ENCODE measurements at regions not wholly inside any gene's neighbourhood (a gene's known extent, or its start where the extent isn't known, plus 50 kb on each side); places are given as distances from the start of the nearest gene placed in this dataset.

DNA sequence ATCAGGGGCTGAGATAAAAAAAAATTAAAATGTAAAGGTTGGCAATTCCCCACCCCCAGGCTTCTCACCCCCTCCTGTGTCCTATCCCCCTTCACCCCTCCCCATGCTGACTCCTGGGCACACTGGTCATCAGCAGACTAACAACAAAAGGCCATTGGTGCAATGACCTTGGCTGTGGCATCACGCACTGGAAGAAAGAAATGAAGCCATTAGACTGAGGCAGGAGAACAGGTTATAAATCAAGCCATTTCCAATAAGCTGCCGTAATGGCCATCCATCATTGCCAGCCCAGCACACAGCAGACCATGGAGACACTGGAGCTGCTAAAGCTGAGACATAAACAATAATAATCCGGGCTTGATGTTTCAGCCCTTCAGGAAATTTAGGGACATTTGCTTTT lies 342.4 kb upstream of the ETAA1 start:
- no peak for DNase-seq

DNA sequence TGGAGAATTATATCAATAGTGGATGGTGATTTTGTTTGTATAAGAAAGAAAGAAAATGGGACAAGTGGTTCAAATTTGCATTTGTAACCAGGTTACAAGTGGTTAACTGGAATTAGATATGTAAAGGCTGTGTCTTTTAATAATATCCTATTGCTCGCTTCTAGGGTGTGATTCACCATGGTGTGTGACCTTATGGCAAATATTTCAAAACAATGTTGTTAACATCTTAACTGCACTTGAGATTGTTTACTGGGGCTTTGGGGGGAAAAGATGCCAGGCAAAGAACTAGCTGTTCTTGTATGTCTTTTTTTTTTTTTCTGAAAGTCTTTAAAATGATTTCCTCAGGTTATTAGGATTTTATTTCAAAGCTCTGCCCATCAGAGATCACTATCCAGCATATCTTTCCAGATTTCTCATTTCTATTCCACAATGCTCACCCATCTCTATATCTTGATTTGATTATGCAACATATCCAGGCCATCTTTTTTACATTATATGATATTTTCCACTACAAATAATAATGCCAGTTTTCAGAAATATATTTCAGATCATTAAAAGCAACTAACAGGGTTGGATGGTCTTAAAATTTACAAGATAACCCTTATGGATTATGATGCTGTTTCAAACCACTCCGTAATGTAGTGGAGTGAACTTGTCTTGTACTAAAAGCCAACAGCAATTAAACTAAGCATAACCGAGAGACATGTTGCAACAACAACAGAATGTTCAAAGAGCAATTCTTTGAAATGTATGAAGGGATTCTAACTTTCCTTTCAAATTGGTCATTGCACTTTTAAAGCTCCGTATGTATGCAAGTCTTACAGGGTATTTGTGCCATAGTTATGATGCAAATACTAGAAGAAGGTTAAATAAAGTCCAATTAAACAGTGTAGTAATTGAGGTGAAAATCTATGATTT lies 341.5 kb upstream of the ETAA1 start:
- no peak for DNase-seq

DNA sequence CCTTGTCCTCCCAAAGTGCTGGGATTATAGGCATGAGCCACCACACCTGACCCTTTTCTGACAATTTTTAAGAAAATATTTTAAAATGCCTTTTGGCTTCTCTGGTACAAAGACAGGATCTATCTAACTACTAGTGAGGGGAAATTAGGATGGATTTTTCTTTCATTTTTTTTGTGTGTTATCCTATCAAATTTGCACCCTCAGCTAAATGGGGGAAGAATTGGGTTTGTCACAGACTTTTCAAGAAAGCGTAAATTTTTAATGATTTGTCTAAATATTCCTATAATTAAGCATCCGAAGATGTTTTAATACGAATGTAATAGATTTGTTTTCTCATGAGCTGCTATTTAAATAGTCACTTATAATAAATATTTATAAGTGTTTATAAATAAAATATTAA lies 340.0 kb upstream of the ETAA1 start:
- DNase-seq = no peak

DNA sequence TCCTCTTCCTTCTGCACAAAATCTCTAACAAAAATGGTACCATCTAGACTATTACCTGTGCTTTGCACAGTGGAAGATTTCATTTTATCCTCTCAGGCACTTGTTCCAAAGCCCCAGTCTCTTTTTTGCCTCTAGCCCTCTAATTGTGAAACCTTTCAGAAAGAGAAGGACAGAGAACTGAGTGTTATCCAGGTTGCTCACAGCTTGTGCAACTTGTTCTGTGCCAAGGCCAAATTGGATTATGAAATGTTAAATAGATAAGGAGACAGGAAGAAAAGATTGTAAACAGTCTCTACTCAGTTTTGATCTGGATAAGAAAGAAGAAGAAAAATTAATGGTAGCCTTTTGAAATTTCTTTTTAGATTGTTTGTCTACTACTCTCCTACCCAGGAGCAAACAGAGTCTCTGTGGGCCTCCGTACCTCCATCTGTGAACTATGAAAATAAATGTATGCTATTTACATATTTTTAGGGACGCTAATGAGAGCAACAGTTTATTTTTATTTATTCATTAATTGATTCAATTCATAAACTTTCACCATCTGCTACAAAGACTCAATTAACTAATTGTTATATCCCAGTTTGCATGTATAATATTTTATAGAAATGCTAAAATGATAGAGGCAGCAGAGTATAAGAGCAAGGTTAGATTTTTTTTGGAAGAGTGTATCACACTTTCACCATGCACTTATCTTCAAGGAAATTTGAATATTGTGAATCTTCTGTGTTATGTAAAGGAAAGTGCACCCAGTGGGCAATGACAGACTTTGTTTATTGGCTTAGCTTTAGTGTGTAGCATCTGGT lies 339.0 kb upstream of the ETAA1 start:
- DNase-seq = no peak

DNA sequence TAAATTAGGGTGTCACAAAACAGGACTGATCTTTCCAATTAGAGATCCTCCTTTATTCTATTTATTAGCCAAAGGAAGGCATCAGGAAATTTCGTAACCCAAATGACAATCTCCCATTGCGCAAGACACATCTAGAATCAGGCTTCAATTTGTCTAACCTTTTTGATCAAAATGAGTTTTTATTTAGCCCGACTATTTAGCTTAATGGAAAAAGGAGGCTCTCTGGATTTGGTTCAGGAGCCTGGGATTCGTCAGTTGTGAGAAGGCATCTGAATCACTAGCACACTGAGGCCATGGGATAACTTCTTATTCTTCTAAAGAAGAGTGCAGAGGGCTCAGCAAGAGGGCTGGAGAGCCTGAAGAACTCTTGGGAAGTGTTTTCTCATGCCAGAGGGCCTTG lies 332.1 kb upstream of the ETAA1 start:
- DNase-seq = no peak

DNA sequence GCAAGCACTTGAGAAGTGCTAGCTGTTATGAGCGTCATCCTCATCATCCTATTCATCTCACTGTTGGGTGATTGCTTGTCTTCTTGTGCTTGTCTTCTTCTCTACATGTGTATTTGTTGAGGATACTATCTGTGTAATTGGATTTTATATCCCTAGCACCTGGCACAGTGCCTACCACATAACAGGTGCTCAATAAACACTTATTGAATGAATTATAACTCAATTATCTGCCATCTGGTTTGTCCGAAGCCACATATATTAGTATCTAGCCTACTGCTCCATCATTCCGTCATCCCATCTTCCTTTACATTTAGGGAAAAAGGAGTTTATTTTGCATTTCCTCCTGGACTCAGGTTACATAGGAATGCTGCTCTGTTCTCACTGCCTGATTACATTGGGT lies 330.4 kb upstream of the ETAA1 start:
- no peak for DNase-seq

DNA sequence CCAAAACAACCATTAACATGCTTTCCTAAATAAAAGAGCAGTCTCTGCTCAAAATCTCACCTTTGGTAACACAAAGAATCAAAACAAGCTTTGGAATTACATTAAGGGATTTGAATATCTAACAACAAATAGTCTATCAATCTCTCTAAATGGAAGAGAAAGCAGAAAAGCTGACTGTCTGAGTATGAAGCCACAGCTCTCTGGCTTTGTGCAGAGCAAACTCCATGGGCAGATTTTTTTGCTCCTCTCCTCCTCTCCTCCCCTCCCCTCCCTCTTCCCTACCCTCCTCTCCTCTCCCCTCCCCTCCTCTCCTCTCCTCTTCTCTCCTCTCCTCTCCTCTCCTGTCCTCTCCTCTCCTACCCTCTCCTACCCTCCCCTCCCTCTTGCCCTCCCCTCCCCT lies 329.5 kb upstream of the ETAA1 start:
- no peak for DNase-seq

DNA sequence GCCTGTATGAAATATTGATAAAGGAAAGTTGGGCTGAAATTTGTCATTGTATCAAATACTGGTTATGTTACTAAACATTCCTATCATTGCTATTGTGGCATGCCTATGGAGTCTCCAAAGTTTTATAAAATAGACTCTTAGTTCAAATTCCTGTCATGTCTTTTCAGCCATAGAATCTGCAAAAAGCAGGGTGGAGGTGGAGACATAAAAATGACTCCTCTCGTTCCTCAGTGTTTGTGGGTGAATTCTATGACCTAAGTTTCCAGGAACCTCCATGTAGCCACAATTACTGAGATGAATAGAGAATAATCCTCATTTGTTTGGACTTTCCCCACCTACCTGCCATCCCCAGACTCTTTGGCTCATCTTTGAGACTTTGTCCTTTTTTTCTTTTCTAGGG lies 326.3 kb upstream of the ETAA1 start:
- DNase-seq = no peak

DNA sequence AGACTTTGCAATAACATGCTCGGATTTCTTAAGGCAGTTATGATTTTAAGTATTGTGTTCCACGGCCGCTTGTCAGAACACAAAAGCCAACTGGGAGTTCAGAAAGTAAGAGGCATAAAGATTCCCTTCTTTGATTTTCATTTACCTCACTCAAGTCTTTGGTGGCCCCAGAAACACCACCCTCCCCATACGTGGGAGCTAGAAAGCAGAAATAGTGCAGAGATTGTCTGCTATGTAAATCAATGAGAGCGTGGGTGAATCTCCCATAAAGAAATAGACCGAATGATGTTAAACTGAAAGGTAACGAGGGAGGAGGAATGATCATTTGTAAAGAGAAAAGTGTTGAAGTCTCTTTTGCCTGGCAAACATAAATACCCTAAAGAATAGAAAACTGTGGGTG lies 322.1 kb upstream of the ETAA1 start:
- DNase-seq = no peak

DNA sequence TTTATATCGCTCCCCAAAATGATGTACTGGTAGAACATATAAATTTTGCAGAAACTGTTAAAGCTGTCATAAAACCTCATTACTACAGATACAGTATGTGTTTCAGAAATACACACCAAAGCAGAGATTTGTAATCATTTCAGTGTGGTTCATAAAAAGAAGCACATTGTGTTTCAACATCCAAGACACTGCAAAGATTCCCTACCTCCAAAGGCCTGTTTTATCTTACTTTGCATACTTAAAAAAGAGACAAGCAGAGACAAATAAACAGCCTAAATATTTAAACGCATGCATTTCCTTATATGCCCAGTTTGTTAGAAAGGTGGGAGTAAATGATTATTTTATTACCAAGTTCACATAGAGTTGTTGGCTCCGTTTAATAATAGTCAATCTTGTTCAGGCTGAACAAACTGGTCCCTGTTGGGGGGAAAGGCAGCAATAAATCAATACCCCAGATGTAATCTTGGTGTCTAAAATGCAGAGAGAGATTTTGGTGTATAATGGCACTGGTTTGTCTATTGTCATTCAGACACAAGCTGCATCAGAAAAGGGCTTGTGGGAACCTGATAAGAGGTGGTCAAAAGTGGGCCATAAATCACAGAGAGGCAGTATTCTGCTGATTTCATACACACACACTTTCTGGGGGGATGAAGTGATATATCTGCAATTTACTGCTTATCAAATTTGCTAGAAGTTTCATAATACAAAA lies 321.4 kb upstream of the ETAA1 start:
- no peak for DNase-seq

DNA sequence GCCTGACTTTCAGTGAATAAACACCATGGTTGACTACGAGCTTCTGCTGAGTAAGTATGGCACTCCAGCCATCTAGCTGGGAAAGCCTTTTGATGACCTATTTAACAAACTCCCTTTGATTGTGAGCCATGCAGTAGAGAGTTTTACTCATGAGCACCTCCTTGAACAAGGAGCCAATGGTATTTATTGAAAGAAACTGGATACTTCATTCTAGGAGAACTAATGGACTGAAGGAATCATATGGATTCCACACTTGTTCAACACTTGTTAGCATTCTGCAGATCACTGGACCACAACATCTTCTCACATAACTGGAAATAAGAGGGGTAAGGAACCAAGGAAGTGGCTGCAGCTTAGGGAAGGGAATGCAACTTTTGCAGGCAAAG lies 320.9 kb upstream of the ETAA1 start:
- DNase-seq = no peak

DNA sequence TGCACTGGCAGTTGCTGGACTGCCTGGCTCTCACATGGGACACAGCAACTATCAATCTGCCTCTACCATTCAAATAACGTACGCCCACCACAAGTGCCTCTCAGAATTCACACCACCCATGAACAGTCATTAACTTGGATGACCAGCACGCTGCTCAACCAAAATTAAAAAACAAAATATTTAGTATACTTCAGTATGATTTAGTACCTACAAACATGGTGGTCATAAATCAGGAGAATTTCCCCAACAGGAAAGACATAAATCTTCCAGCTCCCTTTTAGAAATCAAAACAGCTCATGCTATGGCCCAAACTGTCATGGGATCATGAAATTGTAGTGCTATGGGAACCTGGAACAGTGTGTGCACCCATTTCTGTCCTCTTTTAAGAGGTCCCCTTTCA lies 317.4 kb upstream of the ETAA1 start:
- no peak for DNase-seq

DNA sequence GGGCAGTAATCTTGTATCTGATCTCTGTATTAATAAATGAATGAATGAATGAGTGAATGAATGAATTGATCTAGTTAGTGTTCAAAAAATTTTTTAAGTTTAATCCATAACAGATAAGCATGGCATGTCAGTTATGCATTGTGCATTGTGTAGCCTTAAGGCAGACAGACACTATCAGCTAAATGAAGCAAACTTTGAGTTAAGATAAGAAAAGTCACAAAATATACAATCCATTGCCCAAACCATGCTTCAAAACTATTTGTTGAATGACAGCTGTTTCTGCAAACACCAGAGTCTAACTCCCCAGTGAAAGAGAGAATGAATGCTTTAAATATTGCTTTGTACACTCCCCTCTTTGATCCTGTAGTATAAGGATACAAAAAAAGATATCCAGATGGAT lies 314.3 kb upstream of the ETAA1 start:
- no peak for DNase-seq

DNA sequence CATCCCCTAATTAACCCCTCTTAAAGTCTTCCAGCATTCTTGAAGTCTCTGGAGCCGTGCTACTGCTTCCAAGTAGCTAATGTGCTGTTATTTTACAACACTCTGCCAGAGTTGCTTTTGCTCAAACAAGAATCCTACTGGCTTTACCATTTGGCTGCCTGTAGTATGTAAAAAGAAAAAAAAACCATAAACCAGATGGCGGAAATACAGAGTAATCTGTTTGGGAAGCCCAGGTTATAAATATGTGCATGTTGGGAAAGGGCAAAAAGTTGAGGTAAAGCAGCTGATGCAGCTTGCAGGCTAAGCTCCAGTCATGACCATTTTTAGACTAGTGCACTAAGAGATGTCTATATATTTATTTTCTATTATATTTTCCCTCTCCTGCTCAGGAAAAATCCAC lies 313.2 kb upstream of the ETAA1 start:
- DNase-seq = no peak

DNA sequence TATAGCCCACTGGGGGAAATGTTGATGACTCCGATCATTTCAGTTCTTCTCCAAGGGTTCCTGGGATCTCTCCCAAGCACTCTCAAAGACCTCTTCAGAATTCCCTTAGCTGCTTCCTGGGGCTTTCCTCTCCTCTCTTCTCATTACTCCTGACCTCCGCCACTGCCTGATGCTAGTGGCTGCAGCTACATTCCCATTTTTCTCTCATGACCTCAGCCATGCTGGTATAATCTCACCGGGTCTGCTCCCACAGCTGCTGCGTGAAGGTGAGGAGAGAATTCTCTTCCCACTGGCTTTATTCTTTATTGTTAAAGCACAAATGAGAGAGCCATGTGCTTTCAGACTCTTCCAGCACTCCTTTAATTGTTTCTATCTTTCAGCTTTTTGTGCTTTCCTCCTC lies 312.0 kb upstream of the ETAA1 start:
- no peak for DNase-seq

DNA sequence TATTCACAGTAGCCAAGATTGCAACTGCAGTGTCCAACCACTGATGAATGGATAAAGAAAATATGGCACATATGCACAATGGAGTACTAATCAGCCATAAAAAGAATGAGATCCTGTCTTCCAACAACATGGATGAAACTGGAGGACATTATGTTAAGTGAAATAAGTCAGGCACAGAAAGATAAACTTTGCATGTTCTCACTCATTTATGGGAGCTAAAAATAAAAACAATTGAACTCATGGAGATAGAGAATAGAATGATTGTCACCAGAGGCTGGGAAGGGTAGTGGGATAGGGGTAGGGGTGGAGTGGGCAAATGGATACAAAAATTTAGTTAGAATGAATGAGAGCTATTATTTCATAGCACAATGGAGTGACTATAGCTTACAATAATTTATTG lies 305.5 kb upstream of the ETAA1 start:
- DNase-seq = no peak

DNA sequence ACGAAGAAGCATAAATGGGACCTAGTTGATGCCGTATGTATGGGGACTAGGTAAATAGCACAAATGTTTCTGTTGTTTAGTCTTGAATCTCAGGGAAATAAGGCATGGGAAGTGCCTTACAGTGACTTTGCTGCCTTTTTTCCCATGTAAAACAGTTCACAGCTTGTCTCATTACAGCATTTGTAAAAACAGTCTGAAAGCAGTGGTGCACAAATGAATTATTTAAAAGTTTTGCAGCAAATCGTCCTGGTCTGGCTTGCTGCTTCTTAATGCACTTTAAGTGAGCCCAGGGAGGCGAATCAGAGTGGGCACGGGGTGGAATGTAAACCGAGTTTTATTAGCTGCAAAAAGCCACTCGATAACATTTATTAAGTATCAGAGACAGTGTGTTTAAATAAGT lies 302.0 kb upstream of the ETAA1 start:
- DNase-seq = no peak

DNA sequence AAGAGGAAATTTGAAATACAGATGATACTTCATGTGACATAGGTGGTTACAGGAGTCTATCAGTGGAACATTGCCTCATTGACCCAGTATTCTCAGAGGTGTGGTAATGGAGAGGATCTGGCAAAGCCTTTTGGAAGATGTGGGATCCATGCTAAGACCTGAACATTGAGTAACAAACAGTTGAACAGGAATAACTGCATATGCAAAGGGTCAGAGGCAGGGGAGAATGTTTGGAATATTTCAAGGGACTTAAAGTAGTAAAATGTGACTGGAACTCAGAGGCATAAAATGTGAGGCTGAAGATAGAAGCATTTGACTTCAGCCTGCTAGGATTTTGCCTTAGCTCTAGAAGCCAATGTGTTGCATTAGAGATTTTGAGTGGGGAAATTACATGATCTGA lies 300.2 kb upstream of the ETAA1 start:
- no peak for DNase-seq

DNA sequence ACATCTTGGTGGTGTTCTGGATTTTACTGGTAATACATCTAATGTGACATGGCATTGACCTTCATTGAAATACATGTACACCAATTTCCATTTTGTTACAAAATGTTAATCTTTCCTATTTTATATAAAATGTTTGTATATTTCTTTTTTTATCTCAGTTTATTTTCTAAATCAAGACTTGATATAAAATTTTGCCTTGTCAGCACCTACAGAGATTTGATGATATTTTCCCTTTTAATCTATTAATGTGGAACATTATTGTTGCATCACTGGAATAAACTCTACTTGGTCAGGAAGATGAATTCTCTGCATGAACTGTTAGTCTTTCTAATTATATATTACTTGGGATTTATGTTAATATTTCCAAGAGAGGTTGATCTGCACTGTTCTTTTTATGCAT lies 294.0 kb upstream of the ETAA1 start:
- no peak for DNase-seq

DNA sequence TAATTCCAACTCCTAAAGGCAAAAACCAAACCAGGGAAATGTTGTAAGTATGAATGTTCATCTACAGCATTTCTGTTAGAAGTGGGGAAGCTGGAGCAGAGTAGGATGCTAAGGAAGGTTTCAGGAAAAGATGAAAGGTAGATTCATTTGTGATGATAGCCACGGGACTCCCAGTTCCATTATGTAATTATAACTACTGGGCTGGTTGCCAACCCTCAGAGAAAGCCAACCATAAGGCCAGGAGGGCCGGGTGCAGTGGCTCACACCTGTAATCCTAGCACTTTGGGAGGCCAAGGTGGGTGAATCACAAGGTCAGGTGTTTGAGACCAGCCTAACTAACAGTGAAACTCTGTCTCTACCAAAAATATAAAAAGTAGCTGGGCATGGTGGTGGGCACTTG lies 288.9 kb upstream of the ETAA1 start:
- DNase-seq = no peak

DNA sequence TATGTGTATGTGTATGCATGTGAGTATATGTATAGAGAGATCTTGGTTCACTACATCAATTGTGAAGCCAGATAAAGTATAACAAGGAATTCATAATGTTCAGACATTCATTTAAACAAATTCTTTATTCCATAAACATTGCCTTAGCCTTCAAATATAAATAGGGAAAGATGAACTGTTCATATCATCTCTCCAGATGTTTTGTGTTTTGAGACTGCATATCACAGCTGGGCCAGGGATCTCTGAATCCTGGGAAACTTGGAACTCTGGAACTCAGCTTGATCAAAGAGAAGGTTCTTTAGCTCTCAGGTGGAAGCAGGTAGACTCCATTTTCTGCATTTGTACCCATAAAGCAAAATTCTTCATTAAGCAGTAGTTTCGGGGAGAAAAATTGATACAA lies 272.6 kb upstream of the ETAA1 start:
- no peak for DNase-seq

DNA sequence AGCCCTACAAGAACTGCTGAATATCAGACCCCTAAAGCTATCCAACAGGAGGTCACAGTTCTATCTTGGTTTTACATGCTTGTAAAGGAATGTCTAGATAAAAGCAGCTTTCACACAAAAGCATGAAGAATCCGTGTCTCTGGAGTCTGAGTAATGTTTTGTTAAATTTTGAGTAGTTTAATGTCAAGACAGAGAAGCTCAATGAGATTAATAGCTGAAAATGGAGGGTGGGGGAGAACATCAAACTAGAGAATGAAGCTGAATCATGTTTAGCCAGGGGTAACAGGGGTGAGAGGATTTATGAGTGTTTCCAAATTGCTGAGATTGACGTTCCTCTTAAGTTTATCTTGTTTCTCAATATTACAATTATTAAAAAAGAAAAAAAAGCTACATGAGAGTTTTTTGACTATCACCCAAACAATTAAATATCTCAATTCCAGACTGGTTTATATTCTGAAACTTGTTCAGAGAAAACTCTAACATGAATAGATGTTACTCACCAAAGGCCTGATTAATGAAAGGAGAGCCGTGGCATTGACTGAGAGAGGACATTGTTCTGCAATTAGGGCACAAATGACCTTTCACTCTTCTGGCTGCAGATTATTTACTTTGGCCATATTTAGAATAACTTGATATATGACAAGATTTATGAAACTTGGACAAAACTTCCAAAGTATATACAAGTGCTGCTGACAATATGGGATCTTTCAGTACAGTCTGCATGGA lies 266.4 kb upstream of the ETAA1 start:
- no peak for DNase-seq

DNA sequence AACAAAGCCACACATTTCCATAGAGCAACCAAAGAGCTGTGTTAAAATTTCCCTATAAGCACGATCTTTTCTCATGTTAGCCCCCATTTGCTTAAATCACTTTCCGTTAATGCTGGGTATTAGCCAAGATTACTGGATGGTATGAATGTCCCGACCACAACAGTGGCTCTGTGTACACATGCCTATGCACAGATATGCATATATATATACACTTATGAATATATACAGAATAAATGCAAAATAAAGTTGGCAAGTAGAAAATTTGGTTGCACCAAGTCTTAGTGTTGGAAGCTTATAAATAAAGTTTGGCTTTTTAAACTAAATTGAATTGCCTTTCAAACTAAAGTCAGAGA lies 265.9 kb upstream of the ETAA1 start:
- DNase-seq = no peak

Data from DMS 273 treated with DMSO at 0.1 percent for 48 hours (cell line).